ENCODE measurements at regions not wholly inside any gene's neighbourhood (a gene's known extent, or its start where the extent isn't known, plus 50 kb on each side); places are given as distances from the start of the nearest gene placed in this dataset.
A peak's percentile ranks its signal among the peaks of the same experiment; 100 is the strongest.

DNA sequence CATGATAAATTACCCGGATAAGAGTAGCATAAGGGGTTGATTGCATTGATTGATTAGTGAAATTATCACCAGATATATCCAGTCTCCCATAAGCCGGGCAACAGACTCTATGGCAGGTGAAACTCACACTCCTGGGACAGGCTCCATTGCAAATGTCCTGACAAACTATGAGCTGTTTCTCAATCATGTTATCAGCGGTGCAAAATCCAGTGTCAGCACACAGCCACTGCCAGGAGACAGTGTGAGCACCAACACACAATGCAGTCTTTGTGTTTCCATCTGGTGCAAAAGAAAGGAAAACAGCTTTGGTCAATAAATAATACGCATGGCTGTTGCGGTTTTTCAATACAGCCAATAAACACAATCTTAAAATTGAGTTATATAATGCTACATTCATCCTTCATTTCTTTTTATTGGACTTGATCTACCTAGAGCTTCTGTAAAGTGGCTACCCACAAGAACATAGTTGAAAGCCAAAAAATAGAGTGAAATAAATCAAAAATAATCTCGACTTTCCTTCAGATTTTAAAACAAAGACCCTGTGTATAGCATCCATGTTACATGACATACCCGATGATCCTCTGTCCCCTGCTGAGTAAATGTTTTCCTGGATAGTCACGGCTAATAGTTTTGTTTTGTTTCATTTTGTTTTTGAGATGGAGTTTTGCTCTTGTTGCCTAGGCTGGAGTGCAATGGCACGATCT is 64.3 kb upstream of the AFDN start (continued):
- TF ChIP-seq, protein P1, sequence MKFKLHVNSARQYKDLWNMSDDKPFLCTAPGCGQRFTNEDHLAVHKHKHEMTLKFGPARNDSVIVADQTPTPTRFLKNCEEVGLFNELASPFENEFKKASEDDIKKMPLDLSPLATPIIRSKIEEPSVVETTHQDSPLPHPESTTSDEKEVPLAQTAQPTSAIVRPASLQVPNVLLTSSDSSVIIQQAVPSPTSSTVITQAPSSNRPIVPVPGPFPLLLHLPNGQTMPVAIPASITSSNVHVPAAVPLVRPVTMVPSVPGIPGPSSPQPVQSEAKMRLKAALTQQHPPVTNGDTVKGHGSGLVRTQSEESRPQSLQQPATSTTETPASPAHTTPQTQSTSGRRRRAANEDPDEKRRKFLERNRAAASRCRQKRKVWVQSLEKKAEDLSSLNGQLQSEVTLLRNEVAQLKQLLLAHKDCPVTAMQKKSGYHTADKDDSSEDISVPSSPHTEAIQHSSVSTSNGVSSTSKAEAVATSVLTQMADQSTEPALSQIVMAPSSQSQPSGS (CRISPR knock-in tag; IDR thresholded peaks at IDR 0.05) = peak; percentile 84
- TF ChIP-seq RBM22 (optimal IDR thresholded peaks at IDR 0.05; ENCODE audit: low read length) (no peak), ZNF629 (CRISPR knock-in tag; conservative IDR thresholded peaks at IDR 0.05) (peak; percentile 61; the same call in 1 of the 2 replicates), ZNF34 (CRISPR knock-in tag; IDR thresholded peaks at IDR 0.05; ENCODE audit: borderline replicate concordance) (no peak), KLF12 (CRISPR knock-in tag; IDR thresholded peaks at IDR 0.05; ENCODE audit: borderline replicate concordance) (peak; percentile 75; the same call in 1 of the 2 replicates), FOXP1 (IDR thresholded peaks at IDR 0.05) (peak; percentile 89), FOXP1 (CRISPR knock-in tag; IDR thresholded peaks at IDR 0.05) (peak; percentile 95), ONECUT2 (CRISPR knock-in tag; IDR thresholded peaks at IDR 0.05) (peak; percentile 89), ZMYM3 (CRISPR knock-in tag; IDR thresholded peaks at IDR 0.05) (no peak), TOE1 (CRISPR knock-in tag; IDR thresholded peaks at IDR 0.05) (no peak), FOSL1 (CRISPR knock-in tag; IDR thresholded peaks at IDR 0.05; ENCODE audit: borderline replicate concordance) (no peak), ZNF337 (CRISPR knock-in tag; IDR thresholded peaks at IDR 0.05; ENCODE audit: borderline replicate concordance, low read depth) (peak; percentile 79; the same call in 1 of the 2 replicates), TBX3 (IDR thresholded peaks at IDR 0.05; ENCODE audit: borderline replicate concordance) (peak; percentile 65; the same call in 1 of the 2 replicates), ZNF773 (CRISPR knock-in tag; IDR thresholded peaks at IDR 0.05; ENCODE audit: borderline replicate concordance) (no peak), KDM4B (CRISPR knock-in tag; IDR thresholded peaks at IDR 0.05) (peak; percentile 84), PAF1 (CRISPR knock-in tag; IDR thresholded peaks at IDR 0.05) (no peak), ZNF256 (CRISPR knock-in tag; conservative IDR thresholded peaks at IDR 0.05) (no peak), MTF2 (CRISPR knock-in tag; IDR thresholded peaks at IDR 0.05; ENCODE audit: borderline replicate concordance) (0 out of 2 replicates have a peak, but pooled peaks have one; percentile 36), ARNT (IDR thresholded peaks at IDR 0.05) (no peak)
- TF ChIP-seq, protein P2, sequence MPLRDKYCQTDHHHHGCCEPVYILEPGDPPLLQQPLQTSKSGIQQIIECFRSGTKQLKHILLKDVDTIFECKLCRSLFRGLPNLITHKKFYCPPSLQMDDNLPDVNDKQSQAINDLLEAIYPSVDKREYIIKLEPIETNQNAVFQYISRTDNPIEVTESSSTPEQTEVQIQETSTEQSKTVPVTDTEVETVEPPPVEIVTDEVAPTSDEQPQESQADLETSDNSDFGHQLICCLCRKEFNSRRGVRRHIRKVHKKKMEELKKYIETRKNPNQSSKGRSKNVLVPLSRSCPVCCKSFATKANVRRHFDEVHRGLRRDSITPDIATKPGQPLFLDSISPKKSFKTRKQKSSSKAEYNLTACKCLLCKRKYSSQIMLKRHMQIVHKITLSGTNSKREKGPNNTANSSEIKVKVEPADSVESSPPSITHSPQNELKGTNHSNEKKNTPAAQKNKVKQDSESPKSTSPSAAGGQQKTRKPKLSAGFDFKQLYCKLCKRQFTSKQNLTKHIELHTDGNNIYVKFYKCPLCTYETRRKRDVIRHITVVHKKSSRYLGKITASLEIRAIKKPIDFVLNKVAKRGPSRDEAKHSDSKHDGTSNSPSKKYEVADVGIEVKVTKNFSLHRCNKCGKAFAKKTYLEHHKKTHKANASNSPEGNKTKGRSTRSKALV (CRISPR knock-in tag; IDR thresholded peaks at IDR 0.05) = 0 out of 2 replicates have a peak, but pooled peaks have one; percentile 58
- TF ChIP-seq, protein P3, sequence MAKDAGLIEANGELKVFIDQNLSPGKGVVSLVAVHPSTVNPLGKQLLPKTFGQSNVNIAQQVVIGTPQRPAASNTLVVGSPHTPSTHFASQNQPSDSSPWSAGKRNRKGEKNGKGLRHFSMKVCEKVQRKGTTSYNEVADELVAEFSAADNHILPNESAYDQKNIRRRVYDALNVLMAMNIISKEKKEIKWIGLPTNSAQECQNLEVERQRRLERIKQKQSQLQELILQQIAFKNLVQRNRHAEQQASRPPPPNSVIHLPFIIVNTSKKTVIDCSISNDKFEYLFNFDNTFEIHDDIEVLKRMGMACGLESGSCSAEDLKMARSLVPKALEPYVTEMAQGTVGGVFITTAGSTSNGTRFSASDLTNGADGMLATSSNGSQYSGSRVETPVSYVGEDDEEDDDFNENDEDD (CRISPR knock-in tag; IDR thresholded peaks at IDR 0.05; ENCODE audit: borderline replicate concordance) = peak; percentile 64; the same call in 1 of the 2 replicates
- TF ChIP-seq, protein P4, sequence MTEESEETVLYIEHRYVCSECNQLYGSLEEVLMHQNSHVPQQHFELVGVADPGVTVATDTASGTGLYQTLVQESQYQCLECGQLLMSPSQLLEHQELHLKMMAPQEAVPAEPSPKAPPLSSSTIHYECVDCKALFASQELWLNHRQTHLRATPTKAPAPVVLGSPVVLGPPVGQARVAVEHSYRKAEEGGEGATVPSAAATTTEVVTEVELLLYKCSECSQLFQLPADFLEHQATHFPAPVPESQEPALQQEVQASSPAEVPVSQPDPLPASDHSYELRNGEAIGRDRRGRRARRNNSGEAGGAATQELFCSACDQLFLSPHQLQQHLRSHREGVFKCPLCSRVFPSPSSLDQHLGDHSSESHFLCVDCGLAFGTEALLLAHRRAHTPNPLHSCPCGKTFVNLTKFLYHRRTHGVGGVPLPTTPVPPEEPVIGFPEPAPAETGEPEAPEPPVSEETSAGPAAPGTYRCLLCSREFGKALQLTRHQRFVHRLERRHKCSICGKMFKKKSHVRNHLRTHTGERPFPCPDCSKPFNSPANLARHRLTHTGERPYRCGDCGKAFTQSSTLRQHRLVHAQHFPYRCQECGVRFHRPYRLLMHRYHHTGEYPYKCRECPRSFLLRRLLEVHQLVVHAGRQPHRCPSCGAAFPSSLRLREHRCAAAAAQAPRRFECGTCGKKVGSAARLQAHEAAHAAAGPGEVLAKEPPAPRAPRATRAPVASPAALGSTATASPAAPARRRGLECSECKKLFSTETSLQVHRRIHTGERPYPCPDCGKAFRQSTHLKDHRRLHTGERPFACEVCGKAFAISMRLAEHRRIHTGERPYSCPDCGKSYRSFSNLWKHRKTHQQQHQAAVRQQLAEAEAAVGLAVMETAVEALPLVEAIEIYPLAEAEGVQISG (CRISPR knock-in tag; IDR thresholded peaks at IDR 0.05) = peak; percentile 83
- TF ChIP-seq, protein P5, sequence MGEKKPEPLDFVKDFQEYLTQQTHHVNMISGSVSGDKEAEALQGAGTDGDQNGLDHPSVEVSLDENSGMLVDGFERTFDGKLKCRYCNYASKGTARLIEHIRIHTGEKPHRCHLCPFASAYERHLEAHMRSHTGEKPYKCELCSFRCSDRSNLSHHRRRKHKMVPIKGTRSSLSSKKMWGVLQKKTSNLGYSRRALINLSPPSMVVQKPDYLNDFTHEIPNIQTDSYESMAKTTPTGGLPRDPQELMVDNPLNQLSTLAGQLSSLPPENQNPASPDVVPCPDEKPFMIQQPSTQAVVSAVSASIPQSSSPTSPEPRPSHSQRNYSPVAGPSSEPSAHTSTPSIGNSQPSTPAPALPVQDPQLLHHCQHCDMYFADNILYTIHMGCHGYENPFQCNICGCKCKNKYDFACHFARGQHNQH (CRISPR knock-in tag; IDR thresholded peaks at IDR 0.05) = peak; percentile 98
